PC-3 (cell line): ENCODE measurements at regions not wholly inside any gene's neighbourhood (a gene's known extent, or its start where the extent isn't known, plus 50 kb on each side); places are given as distances from the start of the nearest gene placed in this dataset.

Source experiments
- CTCF ChIP-seq: fragments of 300-600 bp; sonication (generic); conservative IDR thresholded peaks from 2 replicates; pipeline ENCODE4 v1.5.1; 2017; ENCODE audit warnings: antibody characterized with exemption, low read depth, mild to moderate bottlenecking, low read length
- EZH2 ChIP-seq: fragments of 300-600 bp; sonication (generic); IDR thresholded peaks from one replicate; pipeline ENCODE4 v1.6.1; 2017; ENCODE audit warnings: antibody characterized with exemption, mild to moderate bottlenecking, low read length; ENCODE audit not compliant: unreplicated experiment
- EZH2phosphoT487 ChIP-seq: fragments of 300-600 bp; sonication (generic); IDR thresholded peaks from 2 replicates; pipeline ENCODE4 v1.6.1; 2018; ENCODE audit warnings: mild to moderate bottlenecking, antibody characterized with exemption, low read length, borderline replicate concordance

- TF ChIP-seq EZH2phosphoT487, result no peak
- TF ChIP-seq EZH2, result no peak
- no peak for TF ChIP-seq CTCF
Observed at GRCh38 chr19:23056516-23056915, 53.5 kb upstream of the ZNF728 start.
